Psoas muscle (tissue), 7 donors: ENCODE measurements at regions not wholly inside any gene's neighbourhood (a gene's known extent, or its start where the extent isn't known, plus 50 kb on each side); places are given as distances from the start of the nearest gene placed in this dataset.

Source experiments
- ATAC-seq, 4 donors: fragments of 200-7000 bp; cut with Tn5 transposase; one replicate each; pipeline ENCODE4 v1.9.1; 2020; ENCODE audit warnings: moderate library complexity in 3 of 4, mild to moderate bottlenecking in 2 of 4
- DNase-seq, 2 donors: peaks; one replicate each; pipeline ENCODE4 v3.0.0-alpha.2; 2020
- H3K27ac ChIP-seq: fragments of 200-600 bp; one replicate; pipeline ENCODE4 v1.8.0; 2022
- H3K27me3 ChIP-seq, 3 donors: fragments of 200-600 bp in 1 of 3; one replicate each; pipeline versions ENCODE4 v1.6.1 to v1.8.0; 2013 to 2022; ENCODE audit warnings: low read length in 2 of 3, mild to moderate bottlenecking in 2 of 3, moderate library complexity in 1 of 3; ENCODE audit not compliant: insufficient read depth in 3 of 3
- H3K36me3 ChIP-seq, 2 donors: fragments of 200-600 bp in 1 of 2; one replicate each; pipeline versions ENCODE4 v1.6.1 to v1.8.0; 2013 to 2022; ENCODE audit warnings: low read depth in 1 of 2, mild to moderate bottlenecking in 1 of 2, moderate library complexity in 1 of 2; ENCODE audit not compliant: insufficient read depth in 1 of 2
- H3K4me1 ChIP-seq: fragments of 200-600 bp; one replicate; pipeline ENCODE4 v1.8.0; 2022
- H3K4me3 ChIP-seq: fragments of 200-600 bp; one replicate; pipeline ENCODE4 v1.8.0; 2022; ENCODE audit warnings: mild to moderate bottlenecking
- H3K9me3 ChIP-seq: fragments of 200-600 bp; one replicate; pipeline ENCODE4 v1.8.0; 2022
- CTCF ChIP-seq: fragments of 200-600 bp; IDR thresholded peaks from one replicate; pipeline ENCODE4 v1.8.0; 2022; ENCODE audit warnings: antibody characterized with exemption
- WGBS, 3 donors: extraction: QIAGEN DNeasy Blood & Tissue Kit; methylation state at CpG; one replicate each; pipeline versions ENCODE4 v1.1.6 to v1.1.7; 2013; 5-methylcytosine and 5-hydroxymethylcytosine counted together
- intact Hi-C, 2 donors: fragments of 100-400 bp; cut with DNase I; formaldehyde crosslinking; loops; one replicate each; pipeline versions ENCODE4 v1.11.0 to v1.14.2; 2022
- donor health status: healthy with polysubstance abuse.
- donor health status: DM: no; HTN: no; CAD: no; lungs with moderate emphysema.
- donor health status: Bipolar disorder and iron deficiency.
- donor health status: healthy.
- donor health status: DM: yes; HTN: yes; CAD: no.
- donor health status: DM: no; HTN: no; CAD: no.
- donor health status: DM: yes; HTN: yes; CAD: no.

GRCh38 chr11:119808407-119809185 lies 79.6 kb upstream of the NECTIN1 start:
- no peak for TF ChIP-seq CTCF
- Histone ChIP-seq H3K4me1 (no peaks in the 10 kb centered on the region), H3K27me3 (peaks cover 0 to 3% (median 0%) of the 10 kb centered on the region in 3 donors), H3K27ac (no peak overlapping the region), H3K4me3 (no peak overlapping the region), H3K9me3 (no peaks in the 10 kb centered on the region), H3K36me3 (no peaks in the 10 kb centered on the region)
- ATAC-seq (no peak), DNase-seq (no peak)
- WGBS, 3 donors = 67 to 73% (median 69%) methylated on average over 12 of the region's 12 CpGs
- intact Hi-C loops = no loop called here

GRCh38 chr11:119807841-119808240 lies 78.8 kb upstream of the NECTIN1 start:
- peaks cover 0 to 3% (median 0%) of the 10 kb centered on the region in 3 donors for H3K27me3 ChIP-seq
- no peak overlapping the region for H3K27ac ChIP-seq
- H3K36me3 ChIP-seq = no peaks in the 10 kb centered on the region
- no peak for ATAC-seq
- WGBS, 3 donors = 61 to 72% (median 70%) methylated on average over 3 of the region's 3 CpGs
- TF ChIP-seq CTCF = no peak
- H3K4me3 ChIP-seq = no peak overlapping the region
- no peaks in the 10 kb centered on the region for H3K4me1 ChIP-seq
- intact Hi-C loops = no loop called here
- H3K9me3 ChIP-seq = no peaks in the 10 kb centered on the region
- no peak for DNase-seq

DNA sequence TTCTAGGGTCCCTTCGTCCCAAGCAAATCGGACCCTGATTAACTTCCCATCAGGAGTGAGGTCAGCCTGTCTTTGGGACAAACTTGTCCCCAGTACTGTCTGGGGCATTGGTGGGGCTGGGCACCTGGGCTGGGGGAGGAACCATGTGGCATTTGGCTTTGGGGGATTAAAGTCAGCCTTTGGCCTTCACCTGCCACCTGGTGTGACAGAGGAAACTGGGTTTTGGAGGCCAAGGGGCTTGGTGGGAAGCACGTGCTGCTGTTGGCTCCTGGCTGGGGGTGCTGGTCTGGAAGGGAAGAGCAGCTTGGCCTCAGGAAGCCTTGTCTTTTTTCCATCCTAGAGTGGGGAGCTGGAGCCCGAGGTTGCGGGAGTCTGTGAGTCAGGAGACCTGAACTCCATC lies 78.4 kb upstream of the NECTIN1 start:
- no peak for ATAC-seq
- 84 to 85% (median 85%) methylated on average over 5 of the region's 5 CpGs for WGBS, 3 donors
- DNase-seq = no peak
- no peaks in the 10 kb centered on the region for H3K36me3 ChIP-seq
- H3K27me3 ChIP-seq = peaks cover 0 to 3% (median 0%) of the 10 kb centered on the region in 3 donors
- H3K4me1 ChIP-seq = no peaks in the 10 kb centered on the region
- no peaks in the 10 kb centered on the region for H3K9me3 ChIP-seq
- H3K27ac ChIP-seq = no peak overlapping the region
- intact Hi-C loops = no loop called here
- no peak overlapping the region for H3K4me3 ChIP-seq
- TF ChIP-seq CTCF = no peak

GRCh38 chr11:119806064-119806915 lies 77.3 kb upstream of the NECTIN1 start:
- intact Hi-C loops = no loop called here
- H3K9me3 ChIP-seq = no peaks in the 10 kb centered on the region
- ATAC-seq (no peak), DNase-seq (no peak)
- TF ChIP-seq CTCF = no peak
- no peak overlapping the region for H3K4me3 ChIP-seq
- H3K36me3 ChIP-seq = no peaks in the 10 kb centered on the region
- H3K27ac ChIP-seq = no peak overlapping the region
- WGBS, 3 donors = 69 to 81% (median 73%) methylated on average over 8 of the region's 8 CpGs
- no peaks in the 10 kb centered on the region for H3K4me1 ChIP-seq
- peaks cover 0 to 3% (median 0%) of the 10 kb centered on the region in 3 donors for H3K27me3 ChIP-seq
